Endothelial cell of hepatic sinusoid (primary cell): ENCODE measurements at regions not wholly inside any gene's neighbourhood (a gene's known extent, or its start where the extent isn't known, plus 50 kb on each side); places are given as distances from the start of the nearest gene placed in this dataset.
"Not testable (repeated sequence)": the region's sequence is repeated elsewhere in the genome, so short reads cannot be mapped to it uniquely, and the experiment has no call there.

ENCODE experiments used
- in situ Hi-C: cut with HindIII; loops from 2 replicates; pipeline ENCODE4 v1.10.0; 2017; ENCODE audit warnings: low sequenced_read_pairs

- in situ Hi-C loops = no loop called here
These were observed 120.2 kb upstream of the HS3ST2 start for GRCh38 chr16:22693638-22694340.

GRCh38 chr16:22694887-22695382 lies 119.0 kb upstream of the HS3ST2 start:
- in situ Hi-C loops = no loop called here

GRCh38 chr16:22695773-22696172 lies 118.2 kb upstream of the HS3ST2 start:
- in situ Hi-C loops = not testable (repeated sequence)

DNA sequence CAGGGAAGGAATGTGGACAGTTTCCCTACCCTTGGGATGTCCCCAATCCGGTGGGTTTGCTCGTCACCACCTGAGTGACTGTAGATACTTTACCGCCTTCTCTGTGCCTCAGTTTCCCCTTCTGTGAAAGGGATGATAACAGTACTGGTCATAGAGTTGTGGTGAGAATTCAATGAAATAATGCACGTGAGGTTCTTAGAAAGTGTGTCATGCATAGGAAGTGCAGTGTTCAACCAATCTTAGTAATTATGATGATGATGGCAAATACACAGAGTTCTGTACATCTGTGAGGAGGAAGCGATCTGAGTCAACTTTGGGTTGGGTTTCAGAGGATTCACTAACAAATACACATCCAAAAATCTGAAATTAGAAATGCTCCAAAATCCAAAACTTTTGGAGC lies 114.6 kb upstream of the HS3ST2 start:
- in situ Hi-C loops = no loop called here

GRCh38 chr16:22705799-22706198 lies 108.2 kb upstream of the HS3ST2 start:
- in situ Hi-C loops = no loop called here

DNA sequence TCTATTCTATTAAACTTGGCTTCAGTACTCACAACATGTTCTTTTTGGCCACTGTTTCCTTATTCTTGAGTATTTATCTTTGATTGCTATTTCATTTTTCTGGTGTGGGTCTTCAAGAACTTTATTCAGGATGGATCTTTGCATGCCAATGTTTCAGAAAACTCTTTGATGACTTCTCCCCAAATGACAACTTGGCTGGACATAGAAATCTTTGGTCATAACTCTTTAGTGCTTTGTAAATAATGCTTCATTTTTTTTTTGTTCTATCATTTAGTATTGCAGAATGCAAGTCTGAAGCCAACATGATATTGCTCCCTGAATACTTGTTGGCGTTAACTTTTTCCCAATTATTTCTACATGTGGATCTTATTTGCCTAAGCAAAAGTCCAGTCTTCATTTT lies 103.6 kb upstream of the HS3ST2 start:
- in situ Hi-C loops = no loop called here

GRCh38 chr16:22711847-22712246 lies 102.1 kb upstream of the HS3ST2 start:
- in situ Hi-C loops = no loop called here

GRCh38 chr16:22712471-22712870 lies 101.5 kb upstream of the HS3ST2 start:
- in situ Hi-C loops = no loop called here

- in situ Hi-C loops = not testable (repeated sequence)
These were observed 95.4 kb upstream of the HS3ST2 start for GRCh38 chr16:22718598-22718997.

DNA sequence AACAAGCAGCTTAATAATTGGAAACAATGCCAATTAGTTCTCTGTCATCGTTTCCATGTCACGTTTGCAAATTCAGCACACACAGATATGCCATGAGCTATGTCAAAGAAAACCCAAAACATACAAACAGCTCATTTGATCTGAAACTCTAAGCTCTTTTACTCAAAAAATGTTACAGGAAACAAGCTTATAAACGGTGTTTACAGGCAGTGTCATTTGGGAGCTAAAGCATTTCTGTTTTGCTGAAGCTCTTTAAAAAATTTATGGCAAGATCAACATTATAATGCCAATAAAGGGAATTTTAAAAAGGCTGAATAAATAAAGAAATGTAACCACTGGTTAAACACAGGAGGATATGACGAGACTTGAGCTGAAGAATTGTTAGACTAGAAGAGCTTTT lies 94.0 kb upstream of the HS3ST2 start:
- in situ Hi-C loops = no loop called here

- in situ Hi-C loops = no loop called here
These were observed 92.4 kb upstream of the HS3ST2 start for GRCh38 chr16:22721511-22722100.

DNA sequence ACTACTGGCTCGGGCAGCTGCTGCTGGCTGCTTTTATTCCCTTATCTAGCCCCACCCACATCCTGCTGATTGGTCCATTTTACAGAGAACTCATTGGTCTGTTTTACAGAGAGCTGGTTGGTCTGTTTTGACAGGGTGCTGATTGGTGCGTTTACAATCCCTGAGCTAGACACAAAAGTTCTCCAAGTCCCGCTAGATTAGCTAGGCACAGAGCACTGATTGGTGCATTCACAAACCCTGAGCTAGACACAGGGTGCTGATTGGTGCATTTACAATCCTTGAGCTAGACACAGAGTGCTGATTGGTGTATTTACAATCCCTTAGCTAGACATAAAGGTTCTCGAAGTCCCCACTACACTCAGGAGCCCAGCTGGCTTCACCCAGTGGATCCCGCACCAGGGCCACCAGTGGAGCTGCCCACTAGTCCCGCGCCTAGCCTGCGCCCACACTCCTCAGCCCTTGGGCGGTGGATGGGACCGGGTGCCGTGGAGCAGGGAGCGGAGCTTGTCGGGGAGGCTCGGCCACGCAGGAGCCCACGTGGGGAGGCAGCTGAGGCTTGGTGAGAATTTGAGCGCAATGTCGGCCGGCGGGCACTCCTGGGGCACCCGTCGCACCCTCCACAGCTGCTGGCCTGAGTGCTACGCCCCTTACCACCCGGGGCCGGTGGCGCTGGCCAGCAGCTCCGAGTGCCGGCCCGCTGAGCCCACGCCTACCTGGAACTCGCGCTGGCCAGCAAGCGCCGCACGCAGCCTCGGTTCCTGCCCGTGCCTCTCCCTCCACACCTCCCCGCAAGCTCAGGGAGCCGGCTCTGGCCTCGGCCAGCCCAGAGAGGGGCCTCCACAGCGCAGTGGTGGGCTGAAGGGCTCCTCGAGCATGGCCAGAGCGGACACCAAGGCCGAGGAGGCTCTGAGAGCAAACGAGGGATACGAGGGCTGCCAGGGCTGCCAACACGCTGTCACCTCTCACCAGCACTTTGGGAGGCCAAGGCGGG lies 91.1 kb upstream of the HS3ST2 start:
- in situ Hi-C loops = not testable (repeated sequence)

DNA sequence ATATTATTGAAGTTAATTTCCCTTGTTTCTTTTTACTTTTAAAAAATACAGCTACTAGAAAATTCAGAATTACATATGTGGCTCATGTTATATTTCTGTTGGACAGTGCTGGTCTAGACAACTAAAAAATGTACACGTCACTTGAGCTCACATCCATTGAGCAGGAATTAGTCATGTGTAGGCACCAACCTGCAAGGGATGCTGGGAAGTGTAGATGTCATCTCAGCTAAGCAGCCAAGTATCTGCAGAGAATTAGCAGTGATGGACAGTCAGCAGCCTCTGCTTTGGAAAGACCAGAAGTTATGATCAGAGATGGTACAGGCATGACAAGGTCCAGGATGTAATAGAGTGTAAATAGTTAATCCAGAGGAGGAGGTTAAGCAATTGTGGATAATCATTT lies 87.1 kb upstream of the HS3ST2 start:
- in situ Hi-C loops = no loop called here

GRCh38 chr16:22727285-22728166 lies 86.4 kb upstream of the HS3ST2 start:
- in situ Hi-C loops = no loop called here

- in situ Hi-C loops = no loop called here
These were observed 85.7 kb upstream of the HS3ST2 start for GRCh38 chr16:22728167-22728836.

DNA sequence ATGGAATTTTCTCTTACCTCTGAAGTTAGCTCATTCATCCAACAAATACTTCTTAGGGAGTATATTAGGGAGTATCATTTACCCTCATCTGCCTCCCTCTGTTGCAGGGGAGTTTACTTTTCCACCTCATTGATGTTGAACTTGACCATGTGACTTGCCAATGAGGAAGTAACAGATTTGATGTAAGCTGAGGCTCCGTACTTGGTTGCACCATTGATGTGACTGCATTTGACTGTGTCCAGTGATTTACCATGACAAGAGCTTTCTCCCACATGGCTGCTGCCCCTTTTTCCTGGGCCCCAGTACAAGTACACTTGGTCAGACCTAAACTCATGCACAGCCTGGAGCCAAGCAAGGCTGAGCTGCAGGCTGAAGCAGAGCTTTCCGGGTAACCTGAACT lies 81.6 kb upstream of the HS3ST2 start:
- in situ Hi-C loops = no loop called here

DNA sequence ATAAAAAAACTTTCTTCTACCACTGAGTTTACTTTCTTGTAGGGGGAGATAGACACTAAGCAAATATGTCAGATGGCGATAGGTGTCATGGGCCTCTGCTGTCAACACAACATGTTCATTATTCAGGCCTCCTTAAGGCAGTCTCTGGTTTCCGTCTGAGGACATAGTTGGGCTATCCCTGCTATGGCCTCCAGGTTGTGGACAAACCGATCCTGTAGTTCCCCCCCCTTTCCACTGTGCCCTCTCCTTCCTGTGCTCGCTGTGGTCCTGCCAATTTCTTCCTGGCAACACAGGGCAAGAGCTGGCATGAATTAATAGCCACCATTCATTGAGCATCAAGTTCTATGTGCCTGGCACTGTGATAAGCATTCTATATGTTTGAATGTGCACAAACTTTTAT lies 81.0 kb upstream of the HS3ST2 start:
- in situ Hi-C loops = no loop called here

DNA sequence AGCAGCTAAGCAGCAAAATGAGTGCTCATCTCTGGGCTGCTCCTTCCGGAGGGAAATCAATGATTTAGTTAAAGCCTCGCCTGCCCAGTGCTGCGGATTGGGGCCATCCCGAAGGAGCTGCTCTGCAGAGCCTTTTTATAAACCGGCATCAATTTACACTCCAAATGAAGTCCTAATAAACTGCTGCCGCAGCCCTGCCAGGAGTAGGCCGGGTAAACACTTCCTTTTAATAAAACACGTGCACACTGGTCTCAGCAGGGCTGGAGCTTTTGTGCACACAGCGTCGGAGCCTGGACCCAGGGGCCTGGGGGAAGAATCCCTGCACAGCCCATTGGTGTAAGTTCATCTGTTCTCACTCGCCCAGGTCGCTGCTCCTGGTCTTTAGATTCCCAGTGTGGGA lies 79.6 kb upstream of the HS3ST2 start:
- in situ Hi-C loops = no loop called here

DNA sequence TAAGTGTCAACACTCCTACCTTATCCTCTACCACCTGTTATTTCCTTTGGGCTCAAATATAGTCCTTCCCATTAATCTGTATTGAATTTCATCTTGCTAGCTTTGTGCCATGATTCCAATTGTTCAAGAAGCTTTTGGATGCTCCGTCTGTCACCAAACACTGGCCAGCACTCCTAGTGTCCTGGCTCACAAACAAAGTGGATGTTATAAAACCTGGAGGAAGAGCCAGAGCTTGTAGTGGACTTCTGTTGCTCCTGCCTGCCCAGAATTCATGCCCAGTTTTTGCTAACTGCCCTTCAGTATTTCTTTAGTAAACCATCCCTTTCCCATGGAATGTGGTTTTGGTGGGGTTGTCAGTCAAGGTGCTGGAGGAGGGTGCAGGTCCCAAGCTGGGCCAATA lies 77.2 kb upstream of the HS3ST2 start:
- in situ Hi-C loops = no loop called here

- in situ Hi-C loops = no loop called here
These were observed 74.9 kb upstream of the HS3ST2 start for GRCh38 chr16:22739077-22739476.
